Dermis microvascular lymphatic vessel endothelial cell (primary cell): ENCODE measurements at regions not wholly inside any gene's neighbourhood (a gene's known extent, or its start where the extent isn't known, plus 50 kb on each side); places are given as distances from the start of the nearest gene placed in this dataset.
"Not testable (repeated sequence)": the region's sequence is repeated elsewhere in the genome, so short reads cannot be mapped to it uniquely, and the experiment has no call there.

Source experiments
- DNase-seq, 2 donors: peaks; one replicate each; pipeline versions ENCODE4 v3.0.0 to v3.0.0-alpha.2; 2010; ENCODE audit warnings: low read depth in 2 of 2

DNA sequence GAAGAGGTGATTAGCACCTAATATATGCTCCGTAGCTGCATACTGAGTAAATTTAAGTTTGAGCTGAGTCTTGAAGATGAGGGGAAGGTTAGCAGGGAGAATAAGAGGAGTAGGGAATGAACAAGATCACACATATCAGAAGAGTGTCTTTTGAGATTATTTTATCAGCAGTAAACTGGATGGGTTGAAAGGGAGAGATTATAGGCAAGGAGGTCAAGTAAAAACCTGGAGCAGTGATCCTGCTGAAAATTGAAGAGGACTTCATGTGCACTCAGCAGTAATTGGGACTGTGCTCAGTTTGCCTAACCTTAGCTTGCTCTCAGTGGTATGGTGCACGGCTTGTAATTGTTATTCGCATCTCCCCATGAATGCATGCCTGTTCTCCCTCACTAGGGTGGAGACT lies 79.5 kb upstream of the PICALM start:
- DNase-seq: no peak

DNA sequence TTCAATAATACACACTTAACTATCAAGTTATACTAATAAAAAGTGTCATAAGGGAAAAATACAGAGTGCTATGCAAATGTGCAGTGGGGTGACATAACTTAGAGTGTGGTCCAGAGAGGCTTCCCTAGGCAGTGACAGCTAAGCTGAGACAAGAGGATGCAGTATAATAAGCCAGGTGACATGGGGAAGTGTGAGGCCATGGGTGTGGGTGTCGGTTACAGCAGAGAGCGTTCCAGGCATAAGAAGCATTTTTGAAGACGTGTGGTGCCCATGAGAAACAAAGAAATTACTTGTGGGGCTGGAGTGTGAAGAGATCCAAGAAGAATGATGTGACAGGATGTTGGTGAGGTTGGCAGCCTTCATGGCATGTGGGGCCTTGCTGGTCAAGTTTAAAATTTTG lies 78.1 kb upstream of the PICALM start:
- DNase-seq: no peak

DNA sequence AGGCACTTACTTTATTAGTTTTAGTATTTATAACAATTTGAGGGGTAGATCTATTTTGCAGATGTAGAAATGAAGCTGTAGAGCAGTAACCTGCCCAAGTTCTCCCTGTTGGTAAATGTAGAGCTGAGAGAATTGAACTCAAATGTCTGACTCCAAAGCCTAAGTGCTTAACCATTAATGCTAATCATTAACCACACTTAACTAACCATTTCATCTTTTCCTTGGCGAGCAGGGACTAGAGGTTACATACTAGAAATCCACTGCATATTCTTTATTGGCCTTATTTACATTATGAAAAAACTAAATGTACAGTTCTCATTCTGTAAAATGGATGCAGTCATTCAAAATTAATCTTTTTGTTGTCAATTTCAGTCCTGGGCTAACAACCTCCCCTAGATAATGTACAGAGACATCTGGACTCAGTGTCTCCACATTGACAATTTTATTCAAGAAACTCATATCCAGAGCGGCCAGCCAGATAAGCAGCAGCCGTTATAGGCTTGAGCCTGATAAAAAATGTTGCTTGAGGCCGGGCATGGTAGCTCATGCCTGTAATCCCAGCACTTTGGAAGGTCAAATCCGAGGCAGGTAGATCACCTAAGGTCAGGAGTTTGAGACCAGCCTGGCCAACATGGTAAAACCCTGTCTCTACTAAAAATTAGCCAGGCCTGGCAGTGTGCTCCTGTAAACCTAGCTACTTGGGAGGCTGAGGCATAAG lies 76.7 kb upstream of the PICALM start:
- no peak for DNase-seq

DNA sequence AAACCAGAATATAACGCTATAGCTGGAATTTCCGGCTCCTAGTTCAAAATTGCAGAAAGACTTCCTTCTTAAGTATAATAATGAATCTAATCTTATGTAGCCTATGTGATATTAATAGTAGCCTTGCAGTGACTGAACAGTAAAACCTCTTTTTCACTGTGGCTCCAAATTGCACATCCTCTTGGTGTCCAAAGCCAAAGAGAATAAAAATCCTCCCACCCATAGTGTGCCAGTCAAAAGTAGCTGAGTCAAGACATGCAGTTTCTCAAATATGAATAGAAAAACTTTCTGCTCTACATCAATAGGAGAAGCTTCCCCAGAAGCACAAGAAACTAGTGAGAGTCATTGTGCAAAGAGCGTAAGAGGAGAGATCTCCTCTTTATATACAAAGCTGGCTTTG lies 76.0 kb upstream of the PICALM start:
- DNase-seq: no peak

DNA sequence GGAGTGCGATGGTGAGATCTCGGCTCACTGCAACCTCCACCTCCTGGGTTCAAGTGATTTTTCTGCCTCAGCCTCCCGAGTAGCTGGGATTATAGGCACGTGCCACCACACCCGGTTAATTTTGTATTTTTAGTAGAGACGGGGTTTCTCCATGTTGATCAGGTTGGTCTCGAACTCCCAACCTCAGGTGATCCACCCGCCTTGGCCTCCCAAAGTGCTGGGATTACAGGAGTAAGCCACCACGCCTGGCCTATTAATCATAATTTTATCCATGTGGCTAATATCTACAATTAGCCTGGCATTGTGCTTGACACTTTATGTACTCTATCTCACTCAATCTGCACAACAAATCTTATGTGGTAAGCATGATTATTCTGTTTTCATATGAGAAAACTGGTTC lies 75.2 kb upstream of the PICALM start:
- DNase-seq: not testable (repeated sequence)

DNA sequence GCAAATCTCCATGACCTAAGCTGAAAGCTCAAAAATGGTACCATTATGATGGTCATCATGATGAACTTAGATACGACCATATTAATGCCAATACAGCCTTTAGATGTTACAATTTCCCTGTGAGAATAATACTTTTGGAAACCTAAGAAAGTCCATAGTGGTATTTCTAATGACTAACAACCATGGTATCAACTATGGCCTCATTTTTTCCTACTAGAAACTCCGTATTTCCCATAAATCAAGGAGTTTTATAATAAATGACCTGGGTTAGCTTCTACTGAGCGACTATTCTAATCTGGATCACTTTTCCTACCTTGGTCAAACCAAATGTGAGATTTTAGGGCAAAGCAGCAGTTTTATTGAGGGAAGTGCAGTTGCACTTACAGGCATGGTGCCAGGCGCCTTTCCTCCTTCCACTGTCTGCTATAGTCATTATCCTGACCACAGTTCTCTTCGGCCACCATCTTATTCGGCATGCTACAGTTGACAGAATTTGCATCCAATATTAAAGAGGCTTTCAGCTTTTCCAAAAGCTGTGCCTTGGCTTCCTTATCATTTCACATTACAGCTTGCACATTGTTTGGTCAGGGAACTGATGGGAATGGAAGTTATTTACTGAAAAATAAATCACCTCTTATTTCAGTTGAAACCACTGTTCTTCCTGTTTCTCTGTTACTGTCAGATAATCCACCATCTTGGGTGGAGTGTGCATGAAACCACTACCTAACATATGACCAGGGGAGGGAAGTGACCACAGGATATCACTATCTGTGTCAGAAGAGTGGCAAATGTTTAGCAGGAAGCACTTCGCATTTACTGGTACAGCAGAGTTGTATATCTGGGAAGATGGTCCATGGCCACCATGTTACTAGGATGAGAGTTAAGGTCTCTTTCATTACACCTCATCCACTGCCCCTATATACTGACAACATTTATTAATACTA lies 74.5 kb upstream of the PICALM start:
- DNase-seq: peak in 1 of 2 donors; percentile 14

DNA sequence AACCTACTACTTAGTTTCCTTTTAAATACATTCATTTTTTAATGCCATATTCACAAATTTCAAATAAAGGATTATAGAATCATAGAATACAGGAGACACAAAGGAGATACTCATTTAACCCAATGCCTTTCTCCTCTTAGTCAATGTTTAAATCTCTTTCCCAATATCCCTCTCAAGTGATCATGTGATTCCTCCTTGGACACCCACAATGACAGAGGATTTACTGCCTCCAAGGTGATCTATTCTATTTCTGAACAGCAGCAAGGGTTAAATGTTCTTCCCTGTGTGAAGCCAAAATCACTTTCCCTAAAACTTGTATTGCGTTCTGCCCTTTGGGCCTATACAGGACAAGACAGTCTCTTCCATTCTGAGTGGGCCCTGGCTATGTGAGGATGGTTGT lies 73.3 kb upstream of the PICALM start:
- no peak for DNase-seq

DNA sequence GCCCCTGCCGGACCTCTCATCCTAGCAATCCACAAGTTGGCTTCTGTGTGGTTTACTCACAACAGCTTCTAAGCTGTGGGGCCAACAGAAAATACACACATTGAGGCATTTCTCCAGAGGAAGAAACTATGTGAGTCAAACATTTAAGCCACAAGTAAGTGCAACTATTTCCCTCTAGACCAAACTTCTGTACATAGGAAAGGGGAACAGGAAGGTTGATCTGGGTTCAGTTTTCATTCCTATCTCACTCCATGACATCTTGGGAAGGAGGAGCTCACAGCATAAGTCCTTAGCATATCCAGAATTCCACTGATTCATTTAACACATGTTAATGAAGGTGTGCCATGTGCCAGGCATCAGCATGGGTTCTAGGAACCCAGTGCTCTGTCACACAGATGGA lies 72.8 kb upstream of the PICALM start:
- no peak for DNase-seq

DNA sequence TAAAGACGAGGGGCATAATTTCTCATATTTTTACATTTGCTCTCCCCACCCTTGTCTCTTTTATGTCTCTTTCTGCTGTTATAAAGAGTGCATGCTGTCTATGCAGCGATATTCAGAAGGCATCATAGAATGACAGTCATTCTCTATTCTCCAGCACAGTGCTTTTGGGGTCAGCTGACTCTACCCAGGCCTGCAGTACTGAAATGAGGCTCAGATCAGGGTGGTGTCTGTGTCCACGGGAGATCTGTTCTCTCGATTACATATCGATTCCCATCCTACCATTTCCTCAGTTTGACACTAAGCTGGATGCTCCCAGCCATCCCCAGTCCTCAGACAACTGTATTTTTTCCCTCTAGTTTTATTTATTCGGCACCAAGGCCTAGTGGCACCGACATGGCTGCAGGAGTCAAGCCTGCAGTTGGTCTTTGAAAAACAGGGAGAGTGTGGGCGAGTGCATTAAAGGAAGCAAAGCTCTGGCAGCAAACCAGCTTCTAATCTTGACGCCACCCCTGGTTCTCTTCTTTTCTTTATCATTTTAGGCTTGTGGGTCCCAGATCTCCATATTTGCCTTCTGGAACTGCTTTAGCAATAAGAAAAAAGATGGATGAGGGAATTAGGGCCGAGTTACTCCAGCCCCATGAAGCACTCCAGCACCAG lies 71.6 kb upstream of the PICALM start:
- no peak for DNase-seq

DNA sequence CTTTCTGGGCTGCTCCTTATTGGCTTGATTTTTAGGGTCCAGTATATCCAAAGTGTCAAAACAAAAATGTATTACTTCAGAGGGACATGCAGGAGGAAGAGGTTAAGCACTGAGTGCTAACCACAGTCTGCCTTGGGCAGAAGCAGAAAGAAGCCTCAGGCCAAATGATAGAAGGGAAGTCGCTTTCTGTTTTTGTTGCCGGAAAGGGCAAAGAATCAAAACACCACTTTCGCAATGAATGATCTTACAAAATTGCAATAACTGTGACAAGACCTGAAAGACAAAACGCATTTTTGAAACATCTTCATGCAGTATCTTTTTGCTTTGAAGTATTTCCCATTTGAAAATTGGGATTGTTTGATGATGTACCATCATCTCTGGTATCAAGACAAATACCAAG lies 70.1 kb upstream of the PICALM start:
- DNase-seq: no peak

DNA sequence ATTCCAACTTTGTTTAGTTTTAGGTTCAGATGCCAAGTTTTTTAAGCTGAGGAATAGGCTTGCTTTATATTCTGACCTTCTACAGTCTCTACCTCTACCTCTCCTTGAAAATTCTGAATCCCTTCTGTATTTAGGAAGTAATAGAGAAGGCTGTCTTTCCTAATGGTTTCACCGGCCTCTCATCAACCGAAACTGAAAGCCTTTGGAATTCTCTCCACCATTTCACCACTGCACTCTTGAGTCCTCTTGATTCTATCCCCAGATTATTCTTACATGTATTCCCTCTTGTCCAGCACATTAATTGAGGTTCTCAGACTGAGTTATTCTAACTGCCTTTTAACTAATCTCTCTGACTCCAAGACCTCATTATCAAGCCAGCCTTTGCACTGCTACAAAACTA lies 67.7 kb upstream of the PICALM start:
- DNase-seq: no peak

DNA sequence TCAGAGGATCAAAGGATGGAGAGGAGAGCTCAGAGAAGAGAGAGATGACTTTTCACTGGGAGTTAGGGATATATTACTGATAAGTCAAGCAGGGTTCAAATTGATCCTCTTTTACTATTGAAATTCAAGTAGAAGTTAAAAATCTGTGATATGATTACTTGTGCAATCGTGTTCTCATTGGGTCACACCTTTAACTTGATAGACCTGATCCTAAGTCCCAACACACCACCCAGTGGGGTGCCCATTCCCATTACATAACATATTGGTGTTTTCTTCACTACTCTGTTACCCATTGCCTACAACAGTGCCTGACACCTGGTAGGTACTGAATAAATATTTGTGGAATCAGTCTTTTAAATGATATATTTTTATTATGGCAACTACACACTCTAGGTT lies 66.4 kb upstream of the PICALM start:
- DNase-seq: no peak

DNA sequence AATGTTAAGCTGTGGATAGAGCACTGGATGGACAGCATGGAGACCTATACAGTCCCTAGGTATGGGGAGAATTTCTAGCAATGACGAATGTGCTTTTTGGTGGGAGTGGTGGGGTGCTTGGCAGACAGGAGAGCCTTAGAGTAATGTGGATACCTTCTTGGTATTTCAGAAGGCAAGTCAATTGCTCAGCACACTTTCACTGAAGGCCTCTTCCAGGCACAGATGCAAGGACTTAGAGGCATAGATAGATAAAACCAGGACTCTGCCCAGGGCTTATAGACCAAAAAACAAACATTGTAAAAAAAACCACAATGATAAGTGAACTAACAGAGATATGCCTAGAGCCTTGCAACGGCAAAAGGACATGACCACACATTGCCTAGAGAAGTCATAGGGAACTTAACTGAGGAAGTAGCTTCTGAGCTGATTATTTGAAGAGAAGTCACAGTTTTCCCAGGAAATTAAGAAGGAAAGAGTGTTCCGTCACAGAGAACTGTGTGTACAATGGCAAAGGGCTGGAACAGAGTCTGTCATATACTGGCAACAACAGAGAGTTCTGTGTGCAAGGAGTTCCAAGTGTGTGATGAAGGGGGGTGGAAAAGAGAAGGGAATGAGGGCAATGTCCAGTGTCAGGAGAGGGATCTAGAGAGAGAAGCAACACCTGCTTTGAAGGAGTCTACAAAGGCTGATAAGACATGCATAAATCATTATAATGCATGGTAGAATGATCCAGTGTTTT lies 65.9 kb upstream of the PICALM start:
- DNase-seq: no peak

DNA sequence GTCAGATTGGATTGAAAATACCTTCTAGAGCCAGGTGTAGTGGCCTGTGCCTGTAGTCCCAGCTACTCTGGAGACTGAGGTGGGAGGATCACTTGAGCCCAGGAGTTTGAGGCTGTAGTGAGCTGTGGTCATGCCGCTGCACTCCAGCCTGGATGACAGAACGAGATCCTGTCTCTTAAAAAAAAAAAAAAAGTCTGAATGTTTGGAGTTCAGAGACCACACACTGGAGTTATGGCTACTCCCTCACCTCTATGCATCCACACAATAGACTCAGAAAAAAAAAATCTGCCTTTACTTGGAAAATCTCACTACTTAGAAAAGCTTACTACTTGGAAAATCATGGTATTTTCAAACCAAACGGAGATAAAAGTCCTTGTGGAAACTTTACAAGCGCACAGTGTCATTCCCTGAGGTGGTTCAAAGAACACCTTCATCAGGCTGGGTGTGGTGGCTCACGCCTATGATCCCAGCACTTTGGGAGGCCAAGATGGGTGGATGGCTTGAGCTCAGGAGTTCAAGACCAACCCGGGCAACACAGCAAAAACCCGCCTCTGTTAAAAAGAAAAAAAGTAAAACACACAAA lies 63.9 kb upstream of the PICALM start:
- no peak for DNase-seq

DNA sequence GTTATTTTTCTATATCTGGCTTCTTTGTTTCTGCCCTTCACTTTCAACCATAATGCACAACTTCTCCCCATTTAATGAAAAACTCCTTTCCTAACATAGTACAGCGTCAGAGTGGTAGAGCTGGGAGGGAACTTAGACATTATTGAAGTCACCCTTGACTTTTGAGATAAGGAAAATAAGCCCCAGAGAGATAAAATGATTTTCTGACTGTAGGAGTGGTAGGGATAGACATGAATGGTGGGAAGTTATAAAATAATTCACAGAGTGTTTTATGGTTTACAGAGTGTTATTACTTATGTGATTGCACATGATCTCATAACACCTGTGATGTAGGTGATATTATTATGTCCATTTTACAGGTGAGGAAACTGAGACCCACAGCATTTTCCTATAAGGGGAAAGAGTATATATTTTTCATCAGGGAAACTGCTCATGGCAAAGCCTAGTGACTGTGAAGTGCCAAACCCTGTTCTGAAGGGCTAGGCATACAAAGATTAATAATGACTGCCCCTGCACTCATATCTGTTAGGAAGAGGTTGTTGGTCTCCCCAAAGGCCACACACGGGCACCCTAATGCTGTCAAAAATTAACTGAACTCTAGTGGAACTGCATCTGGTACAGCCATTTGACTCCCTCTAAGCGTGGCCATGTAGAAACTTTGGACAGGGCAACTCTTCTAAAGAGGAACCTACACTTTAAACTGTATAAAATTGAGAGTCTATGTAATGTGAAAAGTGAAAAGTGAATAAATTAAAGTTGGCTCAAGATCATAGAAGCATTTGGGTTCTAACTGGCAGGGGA lies 61.1 kb upstream of the PICALM start:
- DNase-seq: no peak

DNA sequence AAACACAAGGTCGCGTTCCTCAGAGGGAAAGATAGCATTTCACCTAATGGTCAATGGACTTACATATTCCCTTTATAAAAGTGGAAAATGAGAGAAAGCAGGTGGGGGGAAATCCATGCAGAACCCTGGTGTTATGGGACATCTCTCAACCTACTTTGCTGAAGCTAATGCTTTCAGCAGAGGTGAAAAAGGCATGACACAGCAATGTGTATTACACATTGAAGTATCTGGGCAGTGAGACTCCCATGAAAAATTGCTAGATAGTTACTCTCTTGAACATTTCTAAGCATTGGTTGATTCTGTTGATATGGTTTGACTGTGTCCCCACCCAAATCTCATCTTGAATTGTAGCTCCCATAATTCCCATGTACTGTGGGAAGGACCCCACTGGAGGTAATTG lies 60.0 kb upstream of the PICALM start:
- no peak for DNase-seq

DNA sequence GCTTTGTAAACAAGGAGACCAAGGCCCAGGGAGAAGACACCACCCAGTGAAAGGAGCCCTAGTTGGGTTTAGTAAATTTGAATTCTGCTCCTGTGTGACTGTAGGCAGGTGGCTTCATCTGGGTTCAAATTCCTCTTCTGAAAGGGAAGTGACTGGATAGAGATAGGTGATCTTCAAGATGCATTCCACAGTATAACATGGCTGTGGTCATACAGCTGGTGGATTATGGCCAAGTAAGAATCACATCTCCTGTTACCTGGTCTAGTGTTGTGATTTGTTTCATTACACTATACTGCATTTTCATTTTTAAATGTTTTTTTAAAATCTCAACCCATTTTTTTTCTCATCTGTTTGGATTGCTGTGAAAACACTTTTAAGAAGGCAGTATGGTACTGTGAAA lies 58.0 kb upstream of the PICALM start:
- DNase-seq: no peak

DNA sequence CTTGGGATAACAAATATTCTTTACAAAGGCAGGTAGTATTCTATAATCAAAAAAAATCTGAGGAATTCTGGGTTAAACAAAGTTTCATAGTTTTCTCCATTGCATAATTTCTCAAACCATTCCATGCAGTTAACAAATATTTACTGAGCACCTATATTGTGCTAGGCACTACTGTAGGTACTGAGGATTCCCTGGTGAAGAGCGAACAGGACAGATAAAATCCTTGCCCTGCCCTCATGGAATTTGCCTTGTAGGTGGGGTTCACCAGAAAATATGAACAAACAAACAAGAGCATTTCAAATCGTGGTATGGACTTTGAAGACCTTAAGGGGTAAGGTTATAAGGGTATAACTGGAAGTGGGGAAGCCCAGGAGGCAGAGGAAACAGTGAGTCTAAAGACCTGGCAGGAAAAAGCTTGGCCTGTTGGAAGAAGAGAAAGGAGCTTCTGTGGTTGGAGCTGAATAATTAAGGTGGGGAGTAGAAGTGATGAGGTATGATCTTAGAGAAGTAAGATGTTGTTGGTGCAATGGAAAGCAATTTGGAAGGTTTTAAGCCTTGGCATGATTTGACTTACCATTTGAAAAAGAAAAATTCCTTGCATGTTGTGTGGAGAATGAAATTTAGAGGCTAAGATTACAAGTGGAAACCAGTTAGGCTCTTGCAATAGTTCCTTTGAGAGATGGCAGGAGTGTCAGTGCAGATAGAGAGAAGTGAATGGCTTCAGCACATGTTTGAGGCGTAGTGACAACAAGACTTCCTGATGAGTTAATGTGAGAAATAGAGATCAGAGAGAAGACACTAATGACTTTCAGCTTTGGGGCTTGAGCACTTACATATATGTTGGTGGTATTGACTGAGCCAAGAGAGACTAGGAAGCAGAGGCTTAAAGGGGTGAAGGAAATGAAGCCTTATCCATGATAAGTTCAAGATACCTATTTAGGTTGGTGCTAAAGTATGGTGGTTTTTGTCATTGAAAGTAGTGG lies 55.7 kb upstream of the PICALM start:
- DNase-seq: no peak

DNA sequence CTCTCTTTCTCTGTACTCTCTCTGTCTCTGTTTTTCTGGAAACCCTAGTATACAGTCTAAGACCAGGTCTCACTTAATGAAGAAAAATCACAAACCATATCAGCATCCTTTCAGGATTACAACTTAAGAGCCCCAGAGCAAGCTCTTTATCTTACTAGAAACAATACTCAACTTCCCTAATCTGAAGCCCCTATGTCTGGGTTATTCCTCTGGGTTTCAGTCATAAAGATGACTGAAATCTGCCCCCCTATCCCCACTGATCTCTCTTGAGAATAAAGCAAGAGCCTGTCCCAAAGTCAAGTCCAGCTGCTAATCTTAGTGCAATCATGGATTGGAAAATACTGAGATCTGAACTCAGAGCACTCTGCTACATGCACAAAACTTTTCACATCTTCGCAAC lies 53.9 kb upstream of the PICALM start:
- DNase-seq: no peak
